NCI-H748 (cell line): ENCODE measurements at regions not wholly inside any gene's neighbourhood (a gene's known extent, or its start where the extent isn't known, plus 50 kb on each side); places are given as distances from the start of the nearest gene placed in this dataset.

Experiments used
- DNase-seq: peaks from one replicate; lab custom pipeline; 2025; ENCODE audit not compliant: unreplicated experiment; lab: John Stamatoyannopoulos, UW

DNA sequence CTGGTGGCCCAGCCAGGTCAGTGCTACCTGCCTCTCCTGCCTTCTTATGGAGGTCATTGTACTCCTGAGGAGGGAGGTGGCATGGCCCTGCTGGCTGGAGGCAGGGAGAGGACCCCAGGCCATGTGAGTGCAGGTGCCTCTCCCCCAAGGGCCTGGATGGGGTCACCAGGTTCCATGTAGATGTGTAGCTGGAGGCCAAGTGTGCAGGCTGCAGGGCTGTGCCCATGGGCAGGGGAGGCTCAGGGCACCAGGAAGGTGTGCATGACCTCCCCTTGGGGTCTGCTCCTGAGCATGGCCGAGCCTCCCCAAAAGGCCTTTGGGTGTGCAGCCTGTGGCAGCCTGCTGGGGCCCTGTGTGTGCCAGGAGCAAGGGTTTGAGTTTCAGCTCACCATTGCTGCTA lies 128.1 kb upstream of the HDAC4 start:
- no peak for DNase-seq

- DNase-seq: no peak
These were observed 127.3 kb upstream of the HDAC4 start for GRCh38 chr2:239528146-239528545.

DNA sequence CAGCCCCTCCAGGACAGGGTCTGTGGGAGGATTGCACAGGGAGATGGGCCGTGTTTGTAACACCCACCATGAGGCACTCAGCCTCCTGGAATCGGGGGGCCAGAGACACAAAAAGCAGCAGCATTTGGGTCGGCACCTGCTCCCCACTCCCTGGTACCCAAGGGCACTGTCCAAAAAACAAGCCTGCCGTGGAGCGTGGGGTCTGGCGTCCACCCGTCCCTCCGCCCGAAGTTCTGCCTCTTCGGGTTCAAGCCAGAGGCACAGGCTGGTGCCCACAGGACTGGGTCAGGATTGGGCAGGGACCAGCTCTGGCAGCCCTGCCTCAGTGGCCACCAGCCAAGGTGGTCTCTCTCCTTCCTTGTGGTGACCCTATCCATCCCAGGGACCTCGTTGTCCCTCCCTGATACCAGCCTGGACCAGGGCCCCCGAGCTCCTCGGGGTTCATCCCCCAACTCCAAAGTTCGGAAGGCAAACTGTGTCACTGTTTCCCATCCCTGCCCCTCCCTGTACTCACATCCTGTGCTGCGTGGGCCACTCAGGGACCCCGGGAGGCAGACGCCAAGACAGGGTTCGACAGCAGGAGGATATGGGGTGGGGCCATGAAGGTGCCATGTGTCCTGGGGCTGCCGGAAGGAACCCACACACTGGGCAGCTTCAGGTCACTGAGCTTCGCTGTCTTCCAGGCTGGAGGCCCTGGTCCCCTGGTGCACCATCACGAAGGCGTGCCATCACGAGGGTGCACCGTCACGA lies 126.0 kb upstream of the HDAC4 start:
- DNase-seq: no peak

DNA sequence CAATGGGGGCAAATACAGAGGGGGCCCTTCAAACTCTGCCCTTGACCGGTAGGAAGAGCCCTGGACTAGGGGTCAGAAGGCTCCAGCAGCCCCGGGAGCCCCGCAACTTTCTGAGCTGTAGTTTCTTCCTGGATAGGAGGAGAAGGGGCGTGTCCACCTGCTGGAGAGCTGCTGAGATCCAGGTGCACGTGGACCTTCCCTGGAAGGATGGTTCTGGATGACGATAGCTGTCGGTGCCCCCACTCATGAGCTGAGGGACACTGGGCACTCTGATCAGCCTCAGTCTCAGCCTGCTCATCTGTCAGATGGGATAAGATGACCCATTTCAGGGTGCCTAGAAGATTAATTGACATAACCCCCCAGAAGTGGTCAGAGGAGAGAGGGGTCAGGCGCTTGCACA lies 125.2 kb upstream of the HDAC4 start:
- no peak for DNase-seq

GRCh38 chr2:239523954-239524330 lies 123.1 kb upstream of the HDAC4 start:
- DNase-seq: no peak

- DNase-seq: no peak
These were observed 122.5 kb upstream of the HDAC4 start for GRCh38 chr2:239523147-239523953.

GRCh38 chr2:239522740-239523119 lies 121.9 kb upstream of the HDAC4 start:
- DNase-seq: no peak

DNA sequence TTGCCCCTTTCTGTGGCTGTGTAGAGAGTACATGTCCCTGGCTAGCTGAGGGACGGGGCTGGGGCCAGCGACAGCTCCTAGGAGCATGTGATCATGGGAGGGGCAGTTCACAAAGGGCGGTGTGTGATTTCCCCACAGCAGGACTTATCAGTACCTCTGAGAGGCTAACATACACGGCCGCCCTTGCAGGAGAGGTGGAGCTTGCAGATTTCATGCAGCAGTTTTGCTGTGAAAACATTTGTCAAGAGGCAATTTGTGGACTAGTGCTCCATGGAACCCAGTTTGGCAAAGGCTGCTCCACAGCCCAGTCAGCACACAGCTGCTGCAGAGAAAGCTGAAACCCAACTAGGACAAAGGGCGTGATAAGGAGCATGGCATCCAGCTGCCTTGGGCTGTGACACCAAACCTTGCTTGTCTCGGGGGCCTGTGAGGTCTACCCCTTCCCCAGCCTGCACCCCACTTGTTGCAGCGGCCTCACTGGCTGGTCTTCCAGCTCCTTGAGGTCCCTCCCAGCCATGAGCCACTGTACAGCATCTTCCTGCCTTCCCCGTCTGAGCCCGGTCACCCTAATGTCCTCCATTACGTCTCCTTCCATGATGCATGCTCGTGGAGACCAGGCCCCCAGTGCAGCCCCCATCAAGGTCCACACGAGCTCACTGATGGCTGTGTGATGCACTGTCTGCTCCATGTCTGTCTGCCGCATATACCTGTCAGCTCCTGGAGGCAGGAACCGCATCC lies 121.4 kb upstream of the HDAC4 start:
- DNase-seq: no peak

- DNase-seq: no peak
These were observed 120.6 kb upstream of the HDAC4 start for GRCh38 chr2:239521518-239521815.

DNA sequence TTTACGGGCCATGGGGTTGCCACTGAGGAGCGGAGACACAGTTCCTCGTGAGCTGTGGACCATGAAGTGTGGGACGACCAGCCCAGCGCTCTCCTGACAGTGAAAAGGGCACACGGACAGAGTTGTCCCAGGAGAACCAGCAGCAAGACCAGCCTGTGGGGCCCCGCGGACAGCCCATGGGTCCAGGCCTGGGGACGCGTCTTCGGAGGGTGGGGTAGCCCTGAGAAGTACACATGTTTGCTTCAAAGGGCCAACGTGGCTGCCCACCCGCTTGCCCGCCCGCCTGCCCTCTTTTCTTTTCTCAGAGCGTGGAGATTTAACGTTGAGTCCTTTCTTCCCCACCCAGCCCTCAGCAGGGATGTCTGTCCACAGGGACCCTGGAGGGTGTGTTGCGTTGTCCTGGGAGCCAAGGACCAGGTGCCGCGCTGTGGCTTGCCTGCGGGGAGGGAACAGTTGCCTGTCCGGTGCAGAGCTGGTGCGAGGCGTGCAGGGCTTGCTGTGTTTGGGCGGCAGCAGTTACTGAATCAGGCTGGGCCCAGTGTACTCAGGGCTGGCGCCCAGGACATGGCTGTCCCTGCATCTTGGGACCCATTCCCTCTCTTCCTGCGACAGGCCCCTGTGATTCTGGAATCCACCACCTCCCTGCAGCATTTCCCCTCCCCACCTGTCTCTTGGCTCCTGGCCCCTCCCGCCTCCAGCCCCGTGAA lies 120.1 kb upstream of the HDAC4 start:
- no peak for DNase-seq

DNA sequence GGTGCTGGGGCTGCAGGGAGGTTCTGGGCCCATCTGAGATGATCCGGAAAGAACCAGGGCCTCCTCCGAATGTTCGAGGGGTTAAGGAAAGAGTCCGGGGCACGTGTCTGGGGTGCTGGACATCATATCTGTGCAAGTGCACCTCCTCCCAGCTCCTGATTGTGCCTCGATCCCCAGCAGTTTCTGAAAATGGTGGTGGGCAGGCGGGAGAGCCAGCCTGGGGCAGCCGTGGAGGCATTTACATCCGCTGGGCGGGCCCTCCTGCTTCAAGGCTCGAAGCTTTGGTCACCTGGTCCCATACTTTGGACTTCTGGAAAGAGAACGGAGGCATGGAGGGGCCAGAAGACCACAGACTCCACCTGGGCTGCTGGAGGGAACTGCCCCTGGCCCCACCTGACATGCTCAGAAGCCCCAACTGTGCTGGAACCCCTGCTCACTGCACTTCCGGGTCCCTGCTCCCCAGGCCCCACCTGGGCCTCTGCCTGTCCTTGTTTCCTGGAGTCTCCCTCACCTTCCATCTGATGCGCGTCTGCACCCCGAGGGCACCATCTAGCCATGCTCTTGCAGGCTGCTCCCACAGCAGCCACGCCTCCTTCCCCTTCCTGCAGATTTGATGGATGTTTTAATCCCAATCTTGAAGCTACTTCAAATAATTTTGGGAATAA lies 119.2 kb upstream of the HDAC4 start:
- no peak for DNase-seq

DNA sequence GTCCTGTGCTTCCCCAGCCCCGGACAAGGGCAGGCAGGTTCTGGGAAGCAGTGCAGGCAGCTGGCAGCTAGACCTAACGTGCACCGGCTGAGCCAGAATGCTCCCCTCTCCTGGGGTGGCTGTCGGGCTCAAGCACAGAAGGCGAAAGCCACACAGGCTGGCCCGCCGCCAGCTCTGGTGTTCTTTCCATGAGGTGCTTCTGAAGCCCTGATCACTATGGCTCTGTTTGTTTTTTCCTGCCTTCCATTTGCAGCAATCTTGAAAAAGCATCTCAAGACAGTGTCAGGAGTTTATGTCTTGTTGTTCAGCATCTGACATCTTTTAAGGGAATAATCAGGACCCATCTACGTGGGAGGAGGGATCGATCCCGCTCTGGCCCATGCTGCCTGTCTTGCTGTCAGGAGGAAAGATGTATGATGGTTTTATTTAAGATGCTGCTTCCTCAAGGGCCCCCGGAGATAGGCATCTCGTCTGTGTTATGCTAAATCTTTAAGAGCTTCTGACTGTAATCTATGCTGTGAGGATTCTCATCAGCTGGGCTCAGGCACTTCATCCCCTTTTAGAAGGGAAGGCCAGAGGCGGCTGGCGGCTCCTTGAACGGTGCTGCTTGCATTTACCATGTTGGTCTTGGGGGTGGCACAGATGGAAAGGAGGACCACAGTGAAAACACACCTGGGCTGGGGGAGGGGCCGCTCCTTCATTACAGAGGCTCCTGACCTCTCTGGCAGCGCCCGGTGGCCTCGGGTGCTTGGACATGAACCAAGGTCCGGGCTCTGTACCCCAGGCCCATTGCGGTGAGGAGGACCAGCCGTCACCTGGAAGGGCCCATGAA lies 118.5 kb upstream of the HDAC4 start:
- no peak for DNase-seq

- DNase-seq: no peak
These were observed 117.7 kb upstream of the HDAC4 start for GRCh38 chr2:239518286-239519088.

GRCh38 chr2:239517686-239518085 lies 116.9 kb upstream of the HDAC4 start:
- no peak for DNase-seq

DNA sequence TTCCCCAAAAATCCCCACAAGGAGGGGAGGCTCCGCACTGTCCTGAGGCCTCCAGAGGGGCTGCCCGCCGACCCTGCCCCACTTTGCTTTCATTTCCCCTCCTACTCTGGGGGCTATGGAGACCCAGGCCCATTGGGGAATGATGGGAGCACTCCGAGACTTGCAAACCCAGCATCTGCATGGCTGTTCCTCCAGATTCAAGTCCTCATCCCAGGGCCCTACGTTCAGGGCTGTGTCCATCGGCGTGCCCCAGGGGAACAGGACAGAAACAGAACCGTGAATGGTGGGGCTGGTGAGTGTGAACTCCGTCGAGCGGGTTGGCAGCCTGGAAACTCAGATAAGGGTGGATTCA lies 116.1 kb upstream of the HDAC4 start:
- no peak for DNase-seq

DNA sequence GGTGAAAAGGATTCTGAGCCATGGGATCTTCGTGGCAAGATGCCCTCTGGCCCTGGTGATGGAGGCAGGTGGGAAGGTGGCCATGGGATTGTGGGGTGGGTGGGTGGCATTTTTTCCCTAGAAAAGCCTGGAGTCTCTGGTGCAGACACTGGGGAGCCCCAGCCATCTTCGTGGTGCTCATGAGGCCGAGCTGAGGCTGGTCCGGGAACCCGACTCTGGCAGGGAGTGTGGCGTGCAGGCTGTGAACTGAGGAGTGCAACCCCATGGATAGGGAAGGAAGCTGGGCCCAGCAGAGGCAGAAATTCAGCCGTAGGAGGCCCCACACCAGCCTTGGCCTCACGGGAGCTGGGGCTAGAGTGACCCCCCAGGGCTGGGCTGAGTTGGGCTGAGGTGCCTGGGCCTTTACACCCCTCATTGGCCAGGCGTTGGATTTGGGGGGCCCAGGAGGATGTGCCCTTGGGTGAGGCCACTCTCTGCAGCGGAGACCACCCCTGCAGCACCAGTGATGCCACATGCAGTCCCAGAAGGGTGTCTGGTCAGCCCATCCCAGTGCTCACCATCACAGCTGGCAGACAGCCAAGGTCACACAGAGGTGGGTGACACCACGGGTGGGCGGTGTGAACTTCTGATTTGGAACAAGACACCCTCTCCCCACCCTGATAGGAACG lies 115.6 kb upstream of the HDAC4 start:
- DNase-seq: no peak

GRCh38 chr2:239514754-239515530 lies 114.1 kb upstream of the HDAC4 start:
- DNase-seq: no peak

DNA sequence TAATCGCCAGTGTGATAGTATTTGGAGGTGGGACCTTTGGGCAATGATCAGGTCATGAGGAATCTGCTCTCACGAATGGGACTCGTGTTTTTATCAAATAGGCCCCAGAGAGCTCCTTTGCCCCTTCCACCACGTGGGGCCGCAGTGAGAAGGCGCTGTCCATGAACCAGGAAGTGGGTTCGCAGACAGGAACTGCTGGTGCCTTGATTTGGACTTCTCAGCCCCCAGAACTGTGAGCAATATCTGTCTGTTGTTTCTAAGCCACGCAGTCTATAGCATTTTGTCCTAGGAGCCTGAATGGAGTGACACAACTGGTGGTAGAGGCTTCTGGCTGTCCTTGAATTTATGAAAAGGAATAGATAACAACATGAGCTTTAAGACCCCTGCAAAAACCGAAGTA lies 111.2 kb upstream of the HDAC4 start:
- no peak for DNase-seq
